ENCODE measurements at regions not wholly inside any gene's neighbourhood (a gene's known extent, or its start where the extent isn't known, plus 50 kb on each side); places are given as distances from the start of the nearest gene placed in this dataset.

DNA sequence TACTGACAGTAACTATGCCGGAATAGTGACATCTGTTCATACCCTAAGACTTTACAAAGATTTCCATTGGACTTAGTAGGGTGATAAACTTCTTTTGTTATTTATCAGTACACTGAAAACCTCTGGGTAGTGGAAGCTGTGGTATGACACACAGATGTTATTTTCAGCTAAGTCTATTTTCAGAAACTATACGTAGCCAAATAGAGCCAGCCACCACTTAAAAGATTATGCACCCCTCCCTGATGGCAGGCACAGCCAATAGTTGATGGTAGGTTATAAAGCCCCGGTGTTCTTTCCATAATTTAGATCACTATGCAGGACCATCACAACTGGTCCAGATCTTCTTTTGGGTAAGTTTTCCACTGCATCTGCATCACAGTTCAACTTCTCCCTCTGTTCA is 1603.2 kb upstream of the PABPC4L start:
- TF ChIP-seq ZFP30 (CRISPR knock-in tag; IDR thresholded peaks at IDR 0.05): no peak
- TF ChIP-seq BACH2 (CRISPR knock-in tag; IDR thresholded peaks at IDR 0.05; ENCODE audit: borderline replicate concordance): no peak
- TF ChIP-seq ZNF8 (CRISPR knock-in tag; IDR thresholded peaks at IDR 0.05): no peak
- TF ChIP-seq, protein P1, sequence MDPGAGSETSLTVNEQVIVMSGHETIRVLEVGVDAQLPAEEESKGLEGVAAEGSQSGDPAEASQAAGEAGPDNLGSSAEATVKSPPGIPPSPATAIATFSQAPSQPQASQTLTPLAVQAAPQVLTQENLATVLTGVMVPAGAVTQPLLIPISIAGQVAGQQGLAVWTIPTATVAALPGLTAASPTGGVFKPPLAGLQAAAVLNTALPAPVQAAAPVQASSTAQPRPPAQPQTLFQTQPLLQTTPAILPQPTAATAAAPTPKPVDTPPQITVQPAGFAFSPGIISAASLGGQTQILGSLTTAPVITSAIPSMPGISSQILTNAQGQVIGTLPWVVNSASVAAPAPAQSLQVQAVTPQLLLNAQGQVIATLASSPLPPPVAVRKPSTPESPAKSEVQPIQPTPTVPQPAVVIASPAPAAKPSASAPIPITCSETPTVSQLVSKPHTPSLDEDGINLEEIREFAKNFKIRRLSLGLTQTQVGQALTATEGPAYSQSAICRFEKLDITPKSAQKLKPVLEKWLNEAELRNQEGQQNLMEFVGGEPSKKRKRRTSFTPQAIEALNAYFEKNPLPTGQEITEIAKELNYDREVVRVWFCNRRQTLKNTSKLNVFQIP (CRISPR knock-in tag; IDR thresholded peaks at IDR 0.05; ENCODE audit: borderline replicate concordance, low read depth): no peak
- no peak for TF ChIP-seq ZC3H10 (CRISPR knock-in tag; IDR thresholded peaks at IDR 0.05)
- TF ChIP-seq, protein P2, sequence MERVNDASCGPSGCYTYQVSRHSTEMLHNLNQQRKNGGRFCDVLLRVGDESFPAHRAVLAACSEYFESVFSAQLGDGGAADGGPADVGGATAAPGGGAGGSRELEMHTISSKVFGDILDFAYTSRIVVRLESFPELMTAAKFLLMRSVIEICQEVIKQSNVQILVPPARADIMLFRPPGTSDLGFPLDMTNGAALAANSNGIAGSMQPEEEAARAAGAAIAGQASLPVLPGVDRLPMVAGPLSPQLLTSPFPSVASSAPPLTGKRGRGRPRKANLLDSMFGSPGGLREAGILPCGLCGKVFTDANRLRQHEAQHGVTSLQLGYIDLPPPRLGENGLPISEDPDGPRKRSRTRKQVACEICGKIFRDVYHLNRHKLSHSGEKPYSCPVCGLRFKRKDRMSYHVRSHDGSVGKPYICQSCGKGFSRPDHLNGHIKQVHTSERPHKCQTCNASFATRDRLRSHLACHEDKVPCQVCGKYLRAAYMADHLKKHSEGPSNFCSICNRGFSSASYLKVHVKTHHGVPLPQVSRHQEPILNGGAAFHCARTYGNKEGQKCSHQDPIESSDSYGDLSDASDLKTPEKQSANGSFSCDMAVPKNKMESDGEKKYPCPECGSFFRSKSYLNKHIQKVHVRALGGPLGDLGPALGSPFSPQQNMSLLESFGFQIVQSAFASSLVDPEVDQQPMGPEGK (CRISPR knock-in tag; IDR thresholded peaks at IDR 0.05; ENCODE audit: borderline replicate concordance): no peak
- TF ChIP-seq ZNF565 (CRISPR knock-in tag; conservative IDR thresholded peaks at IDR 0.05; ENCODE audit: low read depth): no peak
- no peak for TF ChIP-seq ZFP3 (CRISPR knock-in tag; IDR thresholded peaks at IDR 0.05)
- ATAC-seq: no peak

DNA sequence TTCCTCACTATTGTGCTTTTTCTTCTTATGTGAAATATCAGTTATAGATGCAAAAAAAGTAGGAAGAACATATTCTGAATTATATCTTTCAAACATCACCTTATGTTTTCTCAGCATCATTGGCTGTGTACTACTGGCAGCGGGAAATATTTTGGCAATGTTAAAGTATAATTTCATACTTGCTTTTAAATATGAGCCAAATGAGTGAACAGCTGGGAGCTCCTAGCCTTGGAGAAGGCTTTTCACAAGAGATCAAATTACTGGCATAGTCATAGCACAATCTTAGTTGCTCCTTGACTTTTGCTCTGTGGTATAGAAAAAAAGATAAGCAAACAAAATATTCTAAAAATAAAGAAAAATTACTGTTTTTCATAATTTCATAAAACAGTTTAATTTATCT is 1575.8 kb upstream of the PABPC4L start:
- ATAC-seq: no peak
- no peak for TF ChIP-seq GLIS3 (CRISPR knock-in tag; IDR thresholded peaks at IDR 0.05)
- TF ChIP-seq, protein P2 (CRISPR knock-in tag; IDR thresholded peaks at IDR 0.05; ENCODE audit: borderline replicate concordance): no peak
- no peak for TF ChIP-seq ZNF565 (CRISPR knock-in tag; conservative IDR thresholded peaks at IDR 0.05; ENCODE audit: low read depth)
- no peak for TF ChIP-seq ZFP3 (CRISPR knock-in tag; IDR thresholded peaks at IDR 0.05)
- TF ChIP-seq, protein P1 (CRISPR knock-in tag; IDR thresholded peaks at IDR 0.05; ENCODE audit: borderline replicate concordance, low read depth): no peak
- no peak for TF ChIP-seq SNAI2 (CRISPR knock-in tag; IDR thresholded peaks at IDR 0.05)
- TF ChIP-seq ZNF70 (CRISPR knock-in tag; IDR thresholded peaks at IDR 0.05): no peak

DNA sequence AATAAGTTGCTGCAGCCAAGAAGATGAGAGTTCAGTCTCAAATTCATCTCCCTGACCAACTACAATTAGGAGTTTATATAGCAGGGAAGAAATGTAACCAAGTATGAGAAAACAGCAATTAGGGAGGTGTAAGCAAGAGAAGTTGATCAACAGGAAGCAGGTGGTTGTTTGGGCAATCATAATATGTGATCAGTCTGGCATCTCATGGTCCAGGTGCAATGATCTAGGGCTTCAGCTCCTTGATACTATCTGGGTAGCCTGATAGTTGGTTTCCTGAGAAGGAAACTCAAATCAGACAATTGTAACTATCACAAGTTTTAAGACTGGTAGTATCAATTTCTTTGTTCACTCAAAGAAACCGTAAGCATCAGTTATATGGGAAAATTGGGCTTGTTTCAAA is 1574.3 kb upstream of the PABPC4L start:
- TF ChIP-seq, protein P1 (CRISPR knock-in tag; IDR thresholded peaks at IDR 0.05; ENCODE audit: borderline replicate concordance, low read depth): no peak
- TF ChIP-seq, protein P2 (CRISPR knock-in tag; IDR thresholded peaks at IDR 0.05; ENCODE audit: borderline replicate concordance): no peak
- TF ChIP-seq, protein P3, sequence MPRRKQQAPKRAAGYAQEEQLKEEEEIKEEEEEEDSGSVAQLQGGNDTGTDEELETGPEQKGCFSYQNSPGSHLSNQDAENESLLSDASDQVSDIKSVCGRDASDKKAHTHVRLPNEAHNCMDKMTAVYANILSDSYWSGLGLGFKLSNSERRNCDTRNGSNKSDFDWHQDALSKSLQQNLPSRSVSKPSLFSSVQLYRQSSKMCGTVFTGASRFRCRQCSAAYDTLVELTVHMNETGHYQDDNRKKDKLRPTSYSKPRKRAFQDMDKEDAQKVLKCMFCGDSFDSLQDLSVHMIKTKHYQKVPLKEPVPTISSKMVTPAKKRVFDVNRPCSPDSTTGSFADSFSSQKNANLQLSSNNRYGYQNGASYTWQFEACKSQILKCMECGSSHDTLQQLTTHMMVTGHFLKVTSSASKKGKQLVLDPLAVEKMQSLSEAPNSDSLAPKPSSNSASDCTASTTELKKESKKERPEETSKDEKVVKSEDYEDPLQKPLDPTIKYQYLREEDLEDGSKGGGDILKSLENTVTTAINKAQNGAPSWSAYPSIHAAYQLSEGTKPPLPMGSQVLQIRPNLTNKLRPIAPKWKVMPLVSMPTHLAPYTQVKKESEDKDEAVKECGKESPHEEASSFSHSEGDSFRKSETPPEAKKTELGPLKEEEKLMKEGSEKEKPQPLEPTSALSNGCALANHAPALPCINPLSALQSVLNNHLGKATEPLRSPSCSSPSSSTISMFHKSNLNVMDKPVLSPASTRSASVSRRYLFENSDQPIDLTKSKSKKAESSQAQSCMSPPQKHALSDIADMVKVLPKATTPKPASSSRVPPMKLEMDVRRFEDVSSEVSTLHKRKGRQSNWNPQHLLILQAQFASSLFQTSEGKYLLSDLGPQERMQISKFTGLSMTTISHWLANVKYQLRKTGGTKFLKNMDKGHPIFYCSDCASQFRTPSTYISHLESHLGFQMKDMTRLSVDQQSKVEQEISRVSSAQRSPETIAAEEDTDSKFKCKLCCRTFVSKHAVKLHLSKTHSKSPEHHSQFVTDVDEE (CRISPR knock-in tag; IDR thresholded peaks at IDR 0.05): no peak
- no peak for TF ChIP-seq ESRRG (CRISPR knock-in tag; IDR thresholded peaks at IDR 0.05)
- no peak for TF ChIP-seq OSR1 (CRISPR knock-in tag; IDR thresholded peaks at IDR 0.05)
- TF ChIP-seq ISL1 (CRISPR knock-in tag; IDR thresholded peaks at IDR 0.05): no peak
- no peak for TF ChIP-seq CSDC2 (CRISPR knock-in tag; IDR thresholded peaks at IDR 0.05)
- no peak for TF ChIP-seq ZC3H10 (CRISPR knock-in tag; IDR thresholded peaks at IDR 0.05)
- no peak for TF ChIP-seq TCF4 (CRISPR knock-in tag; IDR thresholded peaks at IDR 0.05; ENCODE audit: borderline replicate concordance)
- no peak for TF ChIP-seq ZFP30 (CRISPR knock-in tag; IDR thresholded peaks at IDR 0.05)
- no peak for TF ChIP-seq ZFP3 (CRISPR knock-in tag; IDR thresholded peaks at IDR 0.05)
- no peak for TF ChIP-seq SNAI2 (CRISPR knock-in tag; IDR thresholded peaks at IDR 0.05)
- TF ChIP-seq GLIS3 (CRISPR knock-in tag; IDR thresholded peaks at IDR 0.05): no peak
- no peak for TF ChIP-seq PPARA (CRISPR knock-in tag; IDR thresholded peaks at IDR 0.05; ENCODE audit: borderline replicate concordance)
- ATAC-seq: no peak

Data from SK-N-SH treated with all-trans-retinoic acid at 6 μM for 48 hours (cell line).